HS-5 (cell line): ENCODE measurements at regions not wholly inside any gene's neighbourhood (a gene's known extent, or its start where the extent isn't known, plus 50 kb on each side); places are given as distances from the start of the nearest gene placed in this dataset.
"Not testable (repeated sequence)": the region's sequence is repeated elsewhere in the genome, so short reads cannot be mapped to it uniquely, and the experiment has no call there.

Experiments used
- DNase-seq: peaks from one replicate; pipeline ENCODE4 v3.0.0-alpha.2; 2012; ENCODE audit warnings: low read depth

GRCh38 chr4:66554826-66555225, 884.5 kb upstream of the EPHA5 start:
- DNase-seq: no peak

GRCh38 chr4:66545301-66545700, 875.0 kb upstream of the EPHA5 start:
- DNase-seq: not testable (repeated sequence)

- no peak for DNase-seq
Measured at GRCh38 chr4:66544281-66544680, 874.0 kb upstream of the EPHA5 start.

GRCh38 chr4:66539745-66540144, 869.5 kb upstream of the EPHA5 start:
- DNase-seq: no peak

GRCh38 chr4:66524781-66525180, 854.5 kb upstream of the EPHA5 start:
- DNase-seq: no peak

GRCh38 chr4:66522244-66522643, 852.0 kb upstream of the EPHA5 start:
- no peak for DNase-seq

- no peak for DNase-seq
Measured at GRCh38 chr4:66516940-66517339, 846.7 kb upstream of the EPHA5 start.

- DNase-seq: no peak
Measured at GRCh38 chr4:66506985-66507384, 836.7 kb upstream of the EPHA5 start.

- DNase-seq: no peak
Measured at GRCh38 chr4:66501997-66502396, 831.7 kb upstream of the EPHA5 start.

- no peak for DNase-seq
Measured at GRCh38 chr4:66490729-66491128, 820.4 kb upstream of the EPHA5 start.

GRCh38 chr4:66489783-66490452, 819.6 kb upstream of the EPHA5 start:
- DNase-seq: peak; percentile 52

- DNase-seq: no peak
Measured at GRCh38 chr4:66489370-66489769, 819.1 kb upstream of the EPHA5 start.

GRCh38 chr4:66486068-66486467, 815.8 kb upstream of the EPHA5 start:
- no peak for DNase-seq

- DNase-seq: no peak
Measured at GRCh38 chr4:66482186-66482585, 811.9 kb upstream of the EPHA5 start.

GRCh38 chr4:66475596-66475995, 805.3 kb upstream of the EPHA5 start:
- DNase-seq: no peak

- peak; percentile 20 for DNase-seq
Measured at GRCh38 chr4:66465111-66465510, 794.8 kb upstream of the EPHA5 start.

GRCh38 chr4:66462890-66463289, 792.6 kb upstream of the EPHA5 start:
- not testable (repeated sequence) for DNase-seq

- DNase-seq: no peak
Measured at GRCh38 chr4:66451741-66452140, 781.5 kb upstream of the EPHA5 start.

GRCh38 chr4:66443008-66443407, 772.7 kb upstream of the EPHA5 start:
- DNase-seq: no peak

GRCh38 chr4:66439508-66439907, 769.2 kb upstream of the EPHA5 start:
- DNase-seq: no peak

- no peak for DNase-seq
Measured at GRCh38 chr4:66433706-66434105, 763.4 kb upstream of the EPHA5 start.

GRCh38 chr4:66430856-66431255, 760.6 kb upstream of the EPHA5 start:
- peak; percentile 75 for DNase-seq

GRCh38 chr4:66429276-66429675, 759.0 kb upstream of the EPHA5 start:
- no peak for DNase-seq

- no peak for DNase-seq
Measured at GRCh38 chr4:66416425-66416824, 746.1 kb upstream of the EPHA5 start.

GRCh38 chr4:66404141-66404540, 733.9 kb upstream of the EPHA5 start:
- DNase-seq: no peak
